Bronchial epithelial cell (primary cell): ENCODE measurements at regions not wholly inside any gene's neighbourhood (a gene's known extent, or its start where the extent isn't known, plus 50 kb on each side); places are given as distances from the start of the nearest gene placed in this dataset.

Experiments
- DNase-seq: peaks from one replicate; pipeline ENCODE4 v3.0.0-alpha.2; 2010; ENCODE audit warnings: low read depth
- FAIRE-seq: peaks from 2 replicates; lab custom pipeline; 2011; peaks lifted over from hg19 to GRCh38; lab: Jason Lieb, UNC
- H3K27me3 ChIP-seq: 2 replicates; pipeline ENCODE4 v1.5.1; 2011; ENCODE audit warnings: low read length; ENCODE audit not compliant: control insufficient read depth, insufficient read depth
- H3K36me3 ChIP-seq: 2 replicates; pipeline ENCODE4 v1.5.1; 2011; ENCODE audit warnings: low read length; ENCODE audit not compliant: control insufficient read depth, insufficient read depth
- H3K4me3 ChIP-seq: 2 replicates; pipeline ENCODE4 v1.5.1; 2011; ENCODE audit warnings: mild to moderate bottlenecking, low read depth, low read length, control low read depth
- CTCF ChIP-seq: IDR thresholded peaks from 2 replicates; pipeline ENCODE4 v1.5.1; 2011; ENCODE audit warnings: mild to moderate bottlenecking, moderate library complexity, low read length, control low read depth, inconsistent platforms; ENCODE audit not compliant: insufficient read depth, severe bottlenecking

GRCh38 chr2:15049096-15049993, 416.8 kb downstream of the LRATD1 start:
- Histone ChIP-seq H3K36me3 (no peaks in the 10 kb centered on the region), H3K4me3 (no peak overlapping the region), H3K27me3 (no peaks in the 10 kb centered on the region)
- DNase-seq (no peak), FAIRE-seq (peak; percentile 7)
- TF ChIP-seq CTCF = no peak

GRCh38 chr2:15050483-15050882, 418.0 kb downstream of the LRATD1 start:
- FAIRE-seq = no peak
- DNase-seq = peak; percentile 78

GRCh38 chr2:15053542-15053941, 421.0 kb downstream of the LRATD1 start:
- Histone ChIP-seq H3K4me3 (no peak overlapping the region), H3K27me3 (peaks cover 1% of the 10 kb centered on the region), H3K36me3 (no peaks in the 10 kb centered on the region)
- FAIRE-seq (no peak), DNase-seq (no peak)
- no peak for TF ChIP-seq CTCF

More at GRCh38 chr2:15050483-15050882, 418.0 kb downstream of the LRATD1 start:
- H3K4me3 ChIP-seq = no peak overlapping the region
- H3K36me3 ChIP-seq = no peaks in the 10 kb centered on the region
- TF ChIP-seq CTCF = no peak
- peaks cover under 1% of the 10 kb centered on the region for H3K27me3 ChIP-seq

GRCh38 chr2:15058015-15058720, 425.7 kb downstream of the LRATD1 start:
- TF ChIP-seq CTCF = peak; percentile 12
- DNase-seq (no peak), FAIRE-seq (no peak)
- Histone ChIP-seq H3K27me3 (peaks cover 1% of the 10 kb centered on the region), H3K4me3 (no peak overlapping the region), H3K36me3 (no peaks in the 10 kb centered on the region)

- H3K36me3 ChIP-seq = no peaks in the 10 kb centered on the region
- no peak overlapping the region for H3K4me3 ChIP-seq
- peaks cover 1% of the 10 kb centered on the region for H3K27me3 ChIP-seq
- FAIRE-seq (no peak), DNase-seq (no peak)
- no peak for TF ChIP-seq CTCF
These were observed 426.2 kb downstream of the LRATD1 start for GRCh38 chr2:15058721-15059157.
